ENCODE measurements at regions not wholly inside any gene's neighbourhood (a gene's known extent, or its start where the extent isn't known, plus 50 kb on each side); places are given as distances from the start of the nearest gene placed in this dataset.

- TF ChIP-seq POLR2AphosphoS5 (IDR thresholded peaks at IDR 0.05; ENCODE audit: low read depth, low read length) = no peak
- no peak for TF ChIP-seq POLR2A (IDR thresholded peaks at IDR 0.05; ENCODE audit: low read depth, low read length)
These were observed 239.5 kb upstream of the LRRC7 start for GRCh38 chr1:69328186-69328585.

Data from GM12892 (cell line).